Panc1 (cell line): ENCODE measurements at regions not wholly inside any gene's neighbourhood (a gene's known extent, or its start where the extent isn't known, plus 50 kb on each side); places are given as distances from the start of the nearest gene placed in this dataset.

Experiments used
- ATAC-seq: fragments of 200-7000 bp; cut with Tn5 transposase; 2 replicates; pipeline ENCODE4 v1.9.1; 2020; ENCODE audit warnings: mild to moderate bottlenecking, moderate library complexity
- BruUV-seq: library from RNA; stranded (reverse); fragments of 400-500 nt; replicated peaks from 2 replicates; lab custom pipeline; 2021; lab: Mats Ljungman, UMichigan
- CTCF ChIA-PET: fragments of 300-600 bp; sonication (Branson Sonifier 250); formaldehyde crosslinking; loops from one replicate; lab custom pipeline; 2022; ENCODE audit warnings: antibody characterized with exemption; lab: Charles Lee
- POLR2A ChIA-PET: fragments of 300-600 bp; sonication (Branson Sonifier 250); formaldehyde crosslinking; loops from one replicate; lab custom pipeline; 2022; ENCODE audit warnings: antibody characterized with exemption; lab: Charles Lee
- DNase-seq: peaks from one replicate; pipeline ENCODE4 v3.0.0-alpha.2; 2010; ENCODE audit warnings: low read depth, low spot score
- H3K27ac ChIP-seq: 2 replicates; pipeline ENCODE4 v1.5.1; 2011; ENCODE audit warnings: mild to moderate bottlenecking, low read length, inconsistent platforms
- H3K27me3 ChIP-seq: fragments of 200-500 bp; sonication (Bioruptor generic); 2 replicates; pipeline ENCODE4 v1.6.0; 2014; ENCODE audit warnings: low read length, inconsistent platforms; ENCODE audit not compliant: control insufficient read depth, insufficient read depth
- H3K36me3 ChIP-seq: fragments of 200-500 bp; sonication (Bioruptor generic); 2 replicates; pipeline ENCODE4 v1.5.1; 2014; ENCODE audit warnings: inconsistent platforms, mild to moderate bottlenecking, low read length, moderate library complexity; ENCODE audit not compliant: control insufficient read depth, insufficient read depth
- H3K4me1 ChIP-seq: 2 replicates; pipeline ENCODE4 v1.5.1; 2011; ENCODE audit warnings: inconsistent platforms, mild to moderate bottlenecking, low read length, moderate library complexity; ENCODE audit not compliant: control insufficient read depth, insufficient read depth
- H3K4me3 ChIP-seq, 2 experiments: 2 replicates each; pipeline ENCODE4 v1.5.1; 2011 to 2012; ENCODE audit warnings: low read depth in 2 of 2, low read length in 2 of 2, mild to moderate bottlenecking in 2 of 2, inconsistent platforms in 1 of 2, moderate library complexity in 1 of 2
- H3K9me3 ChIP-seq: fragments of 200-500 bp; sonication (Bioruptor generic); 2 replicates; pipeline ENCODE4 v1.5.1; 2014; ENCODE audit warnings: low read depth, mild to moderate bottlenecking, inconsistent platforms, low read length, moderate library complexity; ENCODE audit not compliant: control insufficient read depth, insufficient read depth
- POLR2AphosphoS5 ChIP-seq: IDR thresholded peaks from 2 replicates; pipeline ENCODE4 v1.6.1; 2012; ENCODE audit warnings: mild to moderate bottlenecking, low read depth, low read length, moderate library complexity
- SIN3A ChIP-seq: IDR thresholded peaks from 2 replicates; pipeline ENCODE4 v1.6.1; 2012; ENCODE audit warnings: low read depth, mild to moderate bottlenecking, low read length, moderate library complexity, borderline replicate concordance; ENCODE audit not compliant: insufficient read depth
- TCF7L2 ChIP-seq: IDR thresholded peaks from 2 replicates; pipeline ENCODE4 v1.6.1; 2011; ENCODE audit warnings: mild to moderate bottlenecking, low read depth, low read length, inconsistent platforms
- in situ Hi-C: cut with HindIII; loops from 2 replicates; pipeline ENCODE4 v1.10.0; 2016; ENCODE audit warnings: low sequenced_read_pairs, low pct_unique_long_range_greater_than_20kb
- intact Hi-C: fragments of 100-400 bp; cut with micrococcal nuclease; formaldehyde crosslinking; loops from one replicate; pipeline ENCODE4 v1.10.0; 2022; ENCODE audit not compliant: unreplicated experiment
- TF ChIP-seq, protein P1 (sequence below): fragments of 450-650 bp; IDR thresholded peaks from 2 replicates; pipeline ENCODE4 v1.5.1; 2017; ENCODE audit warnings: mild to moderate bottlenecking
- TF ChIP-seq, protein P2 (sequence below), 2 experiments: IDR thresholded peaks; 2 replicates each; pipeline ENCODE4 v1.6.1; 2011 to 2012; ENCODE audit warnings: low read depth in 2 of 2, control low read depth in 1 of 2, low read length in 1 of 2, mild to moderate bottlenecking in 1 of 2, moderate library complexity in 1 of 2; ENCODE audit not compliant: insufficient read depth in 1 of 2

DNA sequence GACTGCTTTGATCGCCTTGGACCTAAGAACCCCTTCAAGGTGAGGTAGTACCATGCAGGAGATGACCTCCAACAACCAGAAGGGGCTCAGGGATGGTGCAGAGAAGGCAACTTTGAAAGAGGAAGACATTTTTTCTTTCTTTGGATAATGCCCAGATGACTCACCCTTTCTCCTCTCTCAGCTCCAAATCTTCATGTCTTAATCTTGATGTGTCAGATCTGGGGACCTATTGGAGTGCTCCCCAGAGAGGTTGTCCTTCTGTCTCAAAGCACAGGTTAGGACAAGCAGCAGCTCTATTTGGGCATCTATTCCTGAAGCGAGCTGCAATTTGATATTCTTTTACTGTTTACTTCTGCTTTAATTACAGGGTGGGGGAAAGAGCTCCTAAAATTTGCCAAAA lies 229.9 kb upstream of the MAP3K1 start:
- intact Hi-C loops, result no loop called here
- DNase-seq (no peak), ATAC-seq (no peak)
- Histone ChIP-seq H3K4me3 (no peak overlapping the region), H3K36me3 (no peaks in the 10 kb centered on the region), H3K27ac (no peak overlapping the region), H3K27me3 (peaks cover 2% of the 10 kb centered on the region; the same call in 1 of the 2 replicates), H3K9me3 (no peaks in the 10 kb centered on the region), H3K4me1 (no peaks in the 10 kb centered on the region)
- BruUV-seq, result no TSS peak
- POLR2A ChIA-PET, result no interaction called here
- CTCF ChIA-PET, result no interaction called here
- TF ChIP-seq, protein P1, sequence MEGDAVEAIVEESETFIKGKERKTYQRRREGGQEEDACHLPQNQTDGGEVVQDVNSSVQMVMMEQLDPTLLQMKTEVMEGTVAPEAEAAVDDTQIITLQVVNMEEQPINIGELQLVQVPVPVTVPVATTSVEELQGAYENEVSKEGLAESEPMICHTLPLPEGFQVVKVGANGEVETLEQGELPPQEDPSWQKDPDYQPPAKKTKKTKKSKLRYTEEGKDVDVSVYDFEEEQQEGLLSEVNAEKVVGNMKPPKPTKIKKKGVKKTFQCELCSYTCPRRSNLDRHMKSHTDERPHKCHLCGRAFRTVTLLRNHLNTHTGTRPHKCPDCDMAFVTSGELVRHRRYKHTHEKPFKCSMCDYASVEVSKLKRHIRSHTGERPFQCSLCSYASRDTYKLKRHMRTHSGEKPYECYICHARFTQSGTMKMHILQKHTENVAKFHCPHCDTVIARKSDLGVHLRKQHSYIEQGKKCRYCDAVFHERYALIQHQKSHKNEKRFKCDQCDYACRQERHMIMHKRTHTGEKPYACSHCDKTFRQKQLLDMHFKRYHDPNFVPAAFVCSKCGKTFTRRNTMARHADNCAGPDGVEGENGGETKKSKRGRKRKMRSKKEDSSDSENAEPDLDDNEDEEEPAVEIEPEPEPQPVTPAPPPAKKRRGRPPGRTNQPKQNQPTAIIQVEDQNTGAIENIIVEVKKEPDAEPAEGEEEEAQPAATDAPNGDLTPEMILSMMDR, result no peak
- no peak for TF ChIP-seq TCF7L2
- TF ChIP-seq, protein P2, sequence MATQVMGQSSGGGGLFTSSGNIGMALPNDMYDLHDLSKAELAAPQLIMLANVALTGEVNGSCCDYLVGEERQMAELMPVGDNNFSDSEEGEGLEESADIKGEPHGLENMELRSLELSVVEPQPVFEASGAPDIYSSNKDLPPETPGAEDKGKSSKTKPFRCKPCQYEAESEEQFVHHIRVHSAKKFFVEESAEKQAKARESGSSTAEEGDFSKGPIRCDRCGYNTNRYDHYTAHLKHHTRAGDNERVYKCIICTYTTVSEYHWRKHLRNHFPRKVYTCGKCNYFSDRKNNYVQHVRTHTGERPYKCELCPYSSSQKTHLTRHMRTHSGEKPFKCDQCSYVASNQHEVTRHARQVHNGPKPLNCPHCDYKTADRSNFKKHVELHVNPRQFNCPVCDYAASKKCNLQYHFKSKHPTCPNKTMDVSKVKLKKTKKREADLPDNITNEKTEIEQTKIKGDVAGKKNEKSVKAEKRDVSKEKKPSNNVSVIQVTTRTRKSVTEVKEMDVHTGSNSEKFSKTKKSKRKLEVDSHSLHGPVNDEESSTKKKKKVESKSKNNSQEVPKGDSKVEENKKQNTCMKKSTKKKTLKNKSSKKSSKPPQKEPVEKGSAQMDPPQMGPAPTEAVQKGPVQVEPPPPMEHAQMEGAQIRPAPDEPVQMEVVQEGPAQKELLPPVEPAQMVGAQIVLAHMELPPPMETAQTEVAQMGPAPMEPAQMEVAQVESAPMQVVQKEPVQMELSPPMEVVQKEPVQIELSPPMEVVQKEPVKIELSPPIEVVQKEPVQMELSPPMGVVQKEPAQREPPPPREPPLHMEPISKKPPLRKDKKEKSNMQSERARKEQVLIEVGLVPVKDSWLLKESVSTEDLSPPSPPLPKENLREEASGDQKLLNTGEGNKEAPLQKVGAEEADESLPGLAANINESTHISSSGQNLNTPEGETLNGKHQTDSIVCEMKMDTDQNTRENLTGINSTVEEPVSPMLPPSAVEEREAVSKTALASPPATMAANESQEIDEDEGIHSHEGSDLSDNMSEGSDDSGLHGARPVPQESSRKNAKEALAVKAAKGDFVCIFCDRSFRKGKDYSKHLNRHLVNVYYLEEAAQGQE (IDR thresholded peaks at IDR 0.05; ENCODE audit: insufficient read depth in 1 of 2, low read depth in 2 of 2, low read length in 1 of 2), result no peak
- in situ Hi-C loops, result no loop called here

DNA sequence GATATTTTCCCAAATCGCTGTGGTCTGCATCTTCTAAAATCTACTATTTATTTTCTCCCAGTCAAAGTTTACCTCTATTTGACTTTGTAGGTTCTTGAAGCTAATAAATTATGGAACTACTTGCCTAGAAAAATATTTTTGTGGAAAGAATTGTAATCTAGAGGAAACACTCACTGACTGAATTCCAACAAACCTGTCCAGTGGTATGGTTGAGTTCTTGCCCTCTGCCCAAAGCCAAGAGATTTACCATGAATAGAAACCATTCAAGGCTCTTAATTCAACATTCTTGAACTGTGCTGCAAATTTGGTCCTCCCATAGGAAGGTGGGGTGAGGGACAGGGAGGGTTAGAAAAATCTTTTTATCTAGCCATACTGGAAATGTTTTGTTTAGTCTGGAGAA lies 233.9 kb upstream of the MAP3K1 start:
- POLR2A ChIA-PET, result no interaction called here
- ATAC-seq, result no peak
- H3K4me1 ChIP-seq, result no peaks in the 10 kb centered on the region
- H3K27ac ChIP-seq, result no peak overlapping the region
- no TSS peak for BruUV-seq
- H3K27me3 ChIP-seq, result peaks cover 10% of the 10 kb centered on the region; the same call in 1 of the 2 replicates
- TF ChIP-seq, protein P2 (IDR thresholded peaks at IDR 0.05; ENCODE audit: insufficient read depth in 1 of 2, low read depth in 2 of 2, low read length in 1 of 2), result no peak
- TF ChIP-seq POLR2AphosphoS5, result no peak
- TF ChIP-seq TCF7L2, result no peak
- no peak for TF ChIP-seq SIN3A
- TF ChIP-seq, protein P1, result no peak
- intact Hi-C loops (no loop called here), in situ Hi-C loops (no loop called here)
- H3K9me3 ChIP-seq, result no peaks in the 10 kb centered on the region
- DNase-seq, result no peak
- H3K4me3 ChIP-seq, result no peak overlapping the region
- H3K36me3 ChIP-seq, result no peaks in the 10 kb centered on the region
- CTCF ChIA-PET, result no interaction called here
